GM18909 (cell line): ENCODE measurements at regions not wholly inside any gene's neighbourhood (a gene's known extent, or its start where the extent isn't known, plus 50 kb on each side); places are given as distances from the start of the nearest gene placed in this dataset.

Source experiments
- ATAC-seq: cut with Tn5 transposase; IDR thresholded peaks from one replicate; pipeline ENCODE4 v1.9.1; 2021; ENCODE audit warnings: mild to moderate bottlenecking; ENCODE audit not compliant: unreplicated experiment, poor library complexity

- no peak for ATAC-seq
Observed at GRCh38 chr1:38258085-38258627, 211.6 kb upstream of the POU3F1 start.

GRCh38 chr1:38257374-38257773 is 210.8 kb upstream of the POU3F1 start:
- ATAC-seq, result no peak

- no peak for ATAC-seq
Observed at GRCh38 chr1:38256072-38256471, 209.5 kb upstream of the POU3F1 start.

- ATAC-seq, result no peak
Observed at GRCh38 chr1:38253314-38253713, 206.7 kb upstream of the POU3F1 start.

GRCh38 chr1:38250356-38250755 is 203.8 kb upstream of the POU3F1 start:
- ATAC-seq, result no peak

GRCh38 chr1:38249001-38249400 is 202.4 kb upstream of the POU3F1 start:
- ATAC-seq, result no peak

- no peak for ATAC-seq
Observed at GRCh38 chr1:38246955-38247952, 200.7 kb upstream of the POU3F1 start.

- ATAC-seq, result no peak
Observed at GRCh38 chr1:38244218-38244845, 197.7 kb upstream of the POU3F1 start.

GRCh38 chr1:38243106-38243505 is 196.5 kb upstream of the POU3F1 start:
- no peak for ATAC-seq

- no peak for ATAC-seq
Observed at GRCh38 chr1:38242506-38242905, 195.9 kb upstream of the POU3F1 start.

GRCh38 chr1:38241594-38242334 is 195.2 kb upstream of the POU3F1 start:
- ATAC-seq, result no peak

GRCh38 chr1:38240618-38241017 is 194.0 kb upstream of the POU3F1 start:
- no peak for ATAC-seq

GRCh38 chr1:38239258-38239835 is 192.8 kb upstream of the POU3F1 start:
- ATAC-seq, result no peak

GRCh38 chr1:38238294-38238693 is 191.7 kb upstream of the POU3F1 start:
- ATAC-seq, result no peak

- ATAC-seq, result no peak
Observed at GRCh38 chr1:38235705-38236104, 189.1 kb upstream of the POU3F1 start.

- no peak for ATAC-seq
Observed at GRCh38 chr1:38231941-38232340, 185.3 kb upstream of the POU3F1 start.

GRCh38 chr1:38228718-38229117 is 182.1 kb upstream of the POU3F1 start:
- ATAC-seq, result no peak

- no peak for ATAC-seq
Observed at GRCh38 chr1:38225745-38226144, 179.2 kb upstream of the POU3F1 start.

- no peak for ATAC-seq
Observed at GRCh38 chr1:38223391-38223790, 176.8 kb upstream of the POU3F1 start.

GRCh38 chr1:38222891-38223290 is 176.3 kb upstream of the POU3F1 start:
- no peak for ATAC-seq
